ENCODE measurements at regions not wholly inside any gene's neighbourhood (a gene's known extent, or its start where the extent isn't known, plus 50 kb on each side); places are given as distances from the start of the nearest gene placed in this dataset.
"Not testable (repeated sequence)": the region's sequence is repeated elsewhere in the genome, so short reads cannot be mapped to it uniquely, and the experiment has no call there.

GRCh38 chr7:145779140-145779539 lies 337.5 kb upstream of the CNTNAP2 start:
- H3K4me3 ChIP-seq (ENCODE audit: low read length) = no peak overlapping the region
- no peaks in the 10 kb centered on the region for H3K36me3 ChIP-seq (ENCODE audit: insufficient read depth, low read depth, low read length)
- H3K9me3 ChIP-seq (ENCODE audit: insufficient read depth, low read depth, low read length) = no peaks in the 10 kb centered on the region
- H3K27ac ChIP-seq (ENCODE audit: low read length) = no peak overlapping the region
- H3K4me1 ChIP-seq (ENCODE audit: insufficient read depth, low read length) = no peaks in the 10 kb centered on the region
- H3K9ac ChIP-seq (ENCODE audit: low read depth, low read length) = no peak overlapping the region
- no peaks in the 10 kb centered on the region for H3K27me3 ChIP-seq (ENCODE audit: insufficient read depth, low read length)

GRCh38 chr7:145774777-145775176 lies 341.8 kb upstream of the CNTNAP2 start:
- Histone ChIP-seq H3K4me1 (ENCODE audit: insufficient read depth, low read length) (no peaks in the 10 kb centered on the region), H3K27ac (ENCODE audit: low read length) (no peak overlapping the region), H3K36me3 (ENCODE audit: insufficient read depth, low read depth, low read length) (no peaks in the 10 kb centered on the region), H3K9ac (ENCODE audit: low read depth, low read length) (no peak overlapping the region), H3K9me3 (ENCODE audit: insufficient read depth, low read depth, low read length) (no peaks in the 10 kb centered on the region), H3K4me3 (ENCODE audit: low read length) (no peak overlapping the region), H3K27me3 (ENCODE audit: insufficient read depth, low read length) (no peaks in the 10 kb centered on the region)

- H3K9ac ChIP-seq (ENCODE audit: low read depth, low read length) = no peak overlapping the region
- no peaks in the 10 kb centered on the region for H3K36me3 ChIP-seq (ENCODE audit: insufficient read depth, low read depth, low read length)
- no peaks in the 10 kb centered on the region for H3K4me1 ChIP-seq (ENCODE audit: insufficient read depth, low read length)
- H3K9me3 ChIP-seq (ENCODE audit: insufficient read depth, low read depth, low read length) = no peaks in the 10 kb centered on the region
- no peak overlapping the region for H3K27ac ChIP-seq (ENCODE audit: low read length)
- H3K27me3 ChIP-seq (ENCODE audit: insufficient read depth, low read length) = no peaks in the 10 kb centered on the region
- no peak overlapping the region for H3K4me3 ChIP-seq (ENCODE audit: low read length)
Measured at GRCh38 chr7:145753004-145753403, 363.6 kb upstream of the CNTNAP2 start.

GRCh38 chr7:145737617-145738016 lies 379.0 kb upstream of the CNTNAP2 start:
- no peaks in the 10 kb centered on the region for H3K27me3 ChIP-seq (ENCODE audit: insufficient read depth, low read length)
- no peak overlapping the region for H3K9ac ChIP-seq (ENCODE audit: low read depth, low read length)
- H3K4me1 ChIP-seq (ENCODE audit: insufficient read depth, low read length) = peaks cover 4% of the 10 kb centered on the region; the same call in 1 of the 2 replicates
- H3K4me3 ChIP-seq (ENCODE audit: low read length) = no peak overlapping the region
- no peaks in the 10 kb centered on the region for H3K9me3 ChIP-seq (ENCODE audit: insufficient read depth, low read depth, low read length)
- no peaks in the 10 kb centered on the region for H3K36me3 ChIP-seq (ENCODE audit: insufficient read depth, low read depth, low read length)
- H3K27ac ChIP-seq (ENCODE audit: low read length) = no peak overlapping the region

- no peak overlapping the region for H3K27ac ChIP-seq (ENCODE audit: low read length)
- no peaks in the 10 kb centered on the region for H3K27me3 ChIP-seq (ENCODE audit: insufficient read depth, low read length)
- H3K9me3 ChIP-seq (ENCODE audit: insufficient read depth, low read depth, low read length) = no peaks in the 10 kb centered on the region
- H3K9ac ChIP-seq (ENCODE audit: low read depth, low read length) = no peak overlapping the region
- H3K4me1 ChIP-seq (ENCODE audit: insufficient read depth, low read length) = peaks cover 13% of the 10 kb centered on the region
- H3K4me3 ChIP-seq (ENCODE audit: low read length) = no peak overlapping the region
- no peaks in the 10 kb centered on the region for H3K36me3 ChIP-seq (ENCODE audit: insufficient read depth, low read depth, low read length)
Measured at GRCh38 chr7:145735061-145735460, 381.5 kb upstream of the CNTNAP2 start.

- Histone ChIP-seq H3K36me3 (ENCODE audit: insufficient read depth, low read depth, low read length) (no peaks in the 10 kb centered on the region), H3K4me3 (ENCODE audit: low read length) (no peak overlapping the region), H3K9ac (ENCODE audit: low read depth, low read length) (no peak overlapping the region), H3K27ac (ENCODE audit: low read length) (no peak overlapping the region), H3K4me1 (ENCODE audit: insufficient read depth, low read length) (peaks cover 13% of the 10 kb centered on the region), H3K9me3 (ENCODE audit: insufficient read depth, low read depth, low read length) (no peaks in the 10 kb centered on the region), H3K27me3 (ENCODE audit: insufficient read depth, low read length) (no peaks in the 10 kb centered on the region)
Measured at GRCh38 chr7:145732521-145732920, 384.1 kb upstream of the CNTNAP2 start.

- H3K4me1 ChIP-seq (ENCODE audit: insufficient read depth, low read length) = peaks cover 13% of the 10 kb centered on the region
Measured at GRCh38 chr7:145729691-145730090, 386.9 kb upstream of the CNTNAP2 start.

GRCh38 chr7:145718129-145718528 lies 398.5 kb upstream of the CNTNAP2 start:
- no peak overlapping the region for H3K4me3 ChIP-seq (ENCODE audit: low read length)
- no peak overlapping the region for H3K9ac ChIP-seq (ENCODE audit: low read depth, low read length)
- H3K27me3 ChIP-seq (ENCODE audit: insufficient read depth, low read length) = no peaks in the 10 kb centered on the region
- no peak overlapping the region for H3K27ac ChIP-seq (ENCODE audit: low read length)
- no peaks in the 10 kb centered on the region for H3K36me3 ChIP-seq (ENCODE audit: insufficient read depth, low read depth, low read length)
- H3K9me3 ChIP-seq (ENCODE audit: insufficient read depth, low read depth, low read length) = no peaks in the 10 kb centered on the region
- no peaks in the 10 kb centered on the region for H3K4me1 ChIP-seq (ENCODE audit: insufficient read depth, low read length)

More at GRCh38 chr7:145729691-145730090, 386.9 kb upstream of the CNTNAP2 start:
- H3K36me3 ChIP-seq (ENCODE audit: insufficient read depth, low read depth, low read length) = no peaks in the 10 kb centered on the region
- no peak overlapping the region for H3K27ac ChIP-seq (ENCODE audit: low read length)
- no peak overlapping the region for H3K4me3 ChIP-seq (ENCODE audit: low read length)
- H3K9me3 ChIP-seq (ENCODE audit: insufficient read depth, low read depth, low read length) = no peaks in the 10 kb centered on the region
- H3K27me3 ChIP-seq (ENCODE audit: insufficient read depth, low read length) = no peaks in the 10 kb centered on the region
- H3K9ac ChIP-seq (ENCODE audit: low read depth, low read length) = no peak overlapping the region

GRCh38 chr7:145700488-145700887 lies 416.1 kb upstream of the CNTNAP2 start:
- H3K4me1 ChIP-seq (ENCODE audit: insufficient read depth, low read length) = no peaks in the 10 kb centered on the region; the same call in 1 of the 2 replicates
- no peaks in the 10 kb centered on the region for H3K9me3 ChIP-seq (ENCODE audit: insufficient read depth, low read depth, low read length)
- no peaks in the 10 kb centered on the region for H3K27me3 ChIP-seq (ENCODE audit: insufficient read depth, low read length)
- no peaks in the 10 kb centered on the region for H3K36me3 ChIP-seq (ENCODE audit: insufficient read depth, low read depth, low read length)
- H3K4me3 ChIP-seq (ENCODE audit: low read length) = no peak overlapping the region
- no peak overlapping the region for H3K27ac ChIP-seq (ENCODE audit: low read length)
- no peak overlapping the region for H3K9ac ChIP-seq (ENCODE audit: low read depth, low read length)

GRCh38 chr7:145698526-145699262 lies 417.9 kb upstream of the CNTNAP2 start:
- Histone ChIP-seq H3K9me3 (ENCODE audit: insufficient read depth, low read depth, low read length) (no peaks in the 10 kb centered on the region), H3K27ac (ENCODE audit: low read length) (no peak overlapping the region), H3K27me3 (ENCODE audit: insufficient read depth, low read length) (no peaks in the 10 kb centered on the region), H3K4me3 (ENCODE audit: low read length) (no peak overlapping the region), H3K36me3 (ENCODE audit: insufficient read depth, low read depth, low read length) (no peaks in the 10 kb centered on the region), H3K9ac (ENCODE audit: low read depth, low read length) (no peak overlapping the region), H3K4me1 (ENCODE audit: insufficient read depth, low read length) (no peaks in the 10 kb centered on the region; the same call in 1 of the 2 replicates)

- H3K4me1 ChIP-seq (ENCODE audit: insufficient read depth, low read length); H3K27me3 ChIP-seq (ENCODE audit: insufficient read depth, low read length); H3K36me3 ChIP-seq (ENCODE audit: insufficient read depth, low read depth, low read length); H3K27ac ChIP-seq (ENCODE audit: low read length); H3K9me3 ChIP-seq (ENCODE audit: insufficient read depth, low read depth, low read length); H3K9ac ChIP-seq (ENCODE audit: low read depth, low read length); H3K4me3 ChIP-seq (ENCODE audit: low read length): not testable (repeated sequence)
Measured at GRCh38 chr7:145697412-145698107, 419.0 kb upstream of the CNTNAP2 start.

- Histone ChIP-seq H3K4me1 (ENCODE audit: insufficient read depth, low read length) (no peaks in the 10 kb centered on the region; the same call in 1 of the 2 replicates), H3K9ac (ENCODE audit: low read depth, low read length) (no peak overlapping the region), H3K36me3 (ENCODE audit: insufficient read depth, low read depth, low read length) (no peaks in the 10 kb centered on the region), H3K9me3 (ENCODE audit: insufficient read depth, low read depth, low read length) (no peaks in the 10 kb centered on the region), H3K27me3 (ENCODE audit: insufficient read depth, low read length) (no peaks in the 10 kb centered on the region), H3K4me3 (ENCODE audit: low read length) (no peak overlapping the region), H3K27ac (ENCODE audit: low read length) (no peak overlapping the region)
Measured at GRCh38 chr7:145696071-145696470, 420.5 kb upstream of the CNTNAP2 start.
